H1 (cell line): ENCODE measurements at regions not wholly inside any gene's neighbourhood (a gene's known extent, or its start where the extent isn't known, plus 50 kb on each side); places are given as distances from the start of the nearest gene placed in this dataset.

Experiments used
- CTCF ChIA-PET: fragments of 300-600 bp; sonication (Branson Sonifier 250); formaldehyde crosslinking; loops from one replicate; lab custom pipeline; 2021; ENCODE audit not compliant: partially characterized antibody; lab: Charles Lee
- POLR2A ChIA-PET: fragments of 300-600 bp; sonication (Branson Sonifier 250); formaldehyde crosslinking; loops from one replicate; lab custom pipeline; 2021; ENCODE audit warnings: inconsistent platforms; ENCODE audit not compliant: partially characterized antibody; lab: Charles Lee
- DNase-seq, 2 experiments: peaks; one replicate each; pipeline versions ENCODE4 v3.0.0 to v3.0.0-alpha.2; 2010 to 2022; ENCODE audit warnings: low spot score in 2 of 2, low read depth in 1 of 2, mixed read lengths in 1 of 2
- FAIRE-seq: peaks from 2 replicates; lab custom pipeline; 2011; peaks lifted over from hg19 to GRCh38; lab: Jason Lieb, UNC
- H2AFZ ChIP-seq: 2 replicates; pipeline ENCODE4 v1.8.1; 2012; ENCODE audit warnings: low read length, inconsistent platforms
- H2AK5ac ChIP-seq: 2 replicates; pipeline ENCODE4 v1.6.1; 2013; ENCODE audit warnings: low read depth, low read length
- H2BK120ac ChIP-seq: replicated peaks from 2 replicates; pipeline ENCODE3; 2013; ENCODE audit warnings: low read depth, low read length, inconsistent platforms
- H2BK12ac ChIP-seq: 2 replicates; pipeline ENCODE4 v1.6.1; 2013; ENCODE audit warnings: low read depth, low read length
- H2BK15ac ChIP-seq: 2 replicates; pipeline ENCODE4 v1.6.1; 2013; ENCODE audit warnings: low read length
- H2BK20ac ChIP-seq: 2 replicates; pipeline ENCODE4 v1.6.1; 2013; ENCODE audit warnings: low read length
- H2BK5ac ChIP-seq: 2 replicates; pipeline ENCODE4 v1.6.1; 2013; ENCODE audit warnings: low read depth, low read length
- H3K14ac ChIP-seq: 2 replicates; pipeline ENCODE4 v1.6.1; 2013; ENCODE audit warnings: inconsistent platforms; ENCODE audit not compliant: insufficient read length
- H3K18ac ChIP-seq: 2 replicates; pipeline ENCODE4 v1.6.1; 2013; ENCODE audit warnings: low read length; ENCODE audit errors: extremely low read depth
- H3K23ac ChIP-seq: 2 replicates; pipeline ENCODE4 v1.6.1; 2013; ENCODE audit warnings: inconsistent platforms; ENCODE audit not compliant: insufficient read length
- H3K23me2 ChIP-seq: 2 replicates; pipeline ENCODE4 v1.6.1; 2013; ENCODE audit warnings: low read depth, low read length
- H3K27ac ChIP-seq: 2 replicates; pipeline ENCODE4 v1.6.1; 2011; ENCODE audit warnings: low read depth, low read length, inconsistent platforms
- H3K27me3 ChIP-seq, 4 experiments: replicated peaks in 1 of 4; 1 replicate in 1 of 4; 2 replicates in 3 of 4; pipeline versions ENCODE4 v1.6.1 to v1.8.1; 2011 to 2013; ENCODE audit warnings: low read length in 3 of 4, mild to moderate bottlenecking in 3 of 4, inconsistent platforms in 2 of 4, mixed read lengths in 2 of 4, moderate library complexity in 1 of 4; ENCODE audit not compliant: control insufficient read depth in 3 of 4, insufficient read depth in 3 of 4; ENCODE audit errors: extremely low read depth in 1 of 4
- H3K36me3 ChIP-seq, 4 experiments: 2 replicates each; pipeline versions ENCODE4 v1.6.1 to v1.8.1; 2011 to 2013; ENCODE audit warnings: mild to moderate bottlenecking in 4 of 4, low read length in 3 of 4, moderate library complexity in 2 of 4, control low read depth in 1 of 4, inconsistent platforms in 1 of 4; ENCODE audit not compliant: insufficient read depth in 4 of 4, control insufficient read depth in 2 of 4
- H3K4ac ChIP-seq: replicated peaks from 2 replicates; pipeline ENCODE3; 2013; ENCODE audit warnings: low read length, low read depth, mixed read lengths, inconsistent platforms; ENCODE audit not compliant: insufficient read length
- H3K4me1 ChIP-seq, 4 experiments: replicated peaks in 1 of 4; 1 replicate in 1 of 4; 2 replicates in 3 of 4; pipeline versions ENCODE4 v1.6.1 to v1.8.1; 2011 to 2013; ENCODE audit warnings: low read length in 3 of 4, inconsistent platforms in 2 of 4, mixed read lengths in 1 of 4; ENCODE audit not compliant: insufficient read depth in 4 of 4, control insufficient read depth in 3 of 4
- H3K4me2 ChIP-seq, 2 experiments: 2 replicates each; pipeline versions ENCODE4 v1.6.1 to v1.8.1; 2011 to 2013; ENCODE audit warnings: low read depth in 2 of 2, low read length in 2 of 2, control low read depth in 1 of 2, inconsistent platforms in 1 of 2, mild to moderate bottlenecking in 1 of 2; ENCODE audit not compliant: insufficient read depth in 1 of 2
- H3K4me3 ChIP-seq, 4 experiments: fragments of 200-600, 300-600 bp in 1 of 4; sonication (generic), shearing (Covaris generic), sonication (Bioruptor Twin) in 1 of 4; 2 replicates each; pipeline versions ENCODE4 v1.5.1 to v1.8.1; 2011 to 2016; ENCODE audit warnings: low read length in 4 of 4, low read depth in 3 of 4, control low read depth in 2 of 4, inconsistent platforms in 2 of 4, mild to moderate bottlenecking in 2 of 4, mixed read lengths in 1 of 4, moderate library complexity in 1 of 4; ENCODE audit not compliant: insufficient read depth in 2 of 4; ENCODE audit errors: extremely low read depth in 1 of 4
- H3K56ac ChIP-seq: replicated peaks from 2 replicates; pipeline ENCODE3; 2013; ENCODE audit warnings: low read depth, mild to moderate bottlenecking, mixed read lengths, low read length, inconsistent platforms; ENCODE audit not compliant: insufficient read length
- H3K79me1 ChIP-seq: 2 replicates; pipeline ENCODE4 v1.6.1; 2013; ENCODE audit warnings: low read depth, low read length, control low read depth
- H3K79me2 ChIP-seq, 2 experiments: 2 replicates each; pipeline versions ENCODE4 v1.6.1 to v1.8.1; 2012 to 2013; ENCODE audit warnings: low read length in 2 of 2, mild to moderate bottlenecking in 2 of 2, inconsistent platforms in 1 of 2; ENCODE audit not compliant: insufficient read depth in 2 of 2, control insufficient read depth in 1 of 2
- H3K9ac ChIP-seq, 4 experiments: replicated peaks in 1 of 4; 1 replicate in 1 of 4; 2 replicates in 3 of 4; pipeline versions ENCODE4 v1.6.1 to v1.8.1; 2011 to 2013; ENCODE audit warnings: low read depth in 3 of 4, low read length in 3 of 4, control low read depth in 2 of 4, mild to moderate bottlenecking in 2 of 4, moderate library complexity in 2 of 4, inconsistent platforms in 1 of 4; ENCODE audit errors: extremely low read depth in 1 of 4
- H3K9me3 ChIP-seq, 2 experiments: 2 replicates each; pipeline versions ENCODE4 v1.6.1 to v1.8.1; 2012 to 2013; ENCODE audit warnings: mild to moderate bottlenecking in 2 of 2, moderate library complexity in 2 of 2, control low read depth in 1 of 2, inconsistent platforms in 1 of 2, low read depth in 1 of 2, low read length in 1 of 2, mixed read lengths in 1 of 2; ENCODE audit not compliant: insufficient read depth in 2 of 2
- H4K20me1 ChIP-seq, 2 experiments: replicated peaks in 1 of 2; 2 replicates each; pipeline versions ENCODE3 to v1.8.1; 2011 to 2013; ENCODE audit warnings: inconsistent platforms in 2 of 2, low read length in 2 of 2, mild to moderate bottlenecking in 1 of 2; ENCODE audit not compliant: insufficient read depth in 2 of 2, control insufficient read depth in 1 of 2
- H4K5ac ChIP-seq: 2 replicates; pipeline ENCODE4 v1.6.1; 2013; ENCODE audit warnings: low read length, low read depth, mixed read lengths, inconsistent platforms; ENCODE audit not compliant: insufficient read length
- H4K8ac ChIP-seq: 2 replicates; pipeline ENCODE4 v1.8.0; 2013; ENCODE audit warnings: mild to moderate bottlenecking, moderate library complexity, low read length, inconsistent platforms; ENCODE audit not compliant: insufficient read depth; ENCODE audit errors: extremely low read depth
- H4K91ac ChIP-seq: replicated peaks from 2 replicates; pipeline ENCODE3; 2013; ENCODE audit warnings: low read length, mixed read lengths, inconsistent platforms; ENCODE audit not compliant: insufficient read length
- CBX5 ChIP-seq: fragments of 300-800, 300-1000 bp; sonication (generic); IDR thresholded peaks from 2 replicates; pipeline ENCODE4 v1.7.1; 2016; ENCODE audit warnings: antibody characterized with exemption, low read length, low read depth
- CTBP2 ChIP-seq: IDR thresholded peaks from 2 replicates; pipeline ENCODE4 v1.7.0; 2011; ENCODE audit warnings: borderline replicate concordance, mild to moderate bottlenecking, moderate library complexity, mixed read lengths, low read length; ENCODE audit not compliant: insufficient read depth, insufficient read length
- KDM4A ChIP-seq: IDR thresholded peaks from one replicate; pipeline ENCODE4 v1.7.1; 2012; ENCODE audit warnings: low read depth, mild to moderate bottlenecking, moderate library complexity, low read length, inconsistent platforms; ENCODE audit not compliant: severe bottlenecking
- RAD21 ChIP-seq, 2 experiments: IDR thresholded peaks in 1 of 2; conservative IDR thresholded peaks in 1 of 2; 2 replicates each; pipeline ENCODE4 v1.6.1; 2011; ENCODE audit warnings: low read depth in 2 of 2, low read length in 2 of 2, improper control_type of control experiment in 1 of 2, inconsistent platforms in 1 of 2, mild to moderate bottlenecking in 1 of 2, moderate library complexity in 1 of 2
- RNF2 ChIP-seq: fragments of 200-900, 300-1000 bp; sonication (generic); IDR thresholded peaks from 2 replicates; pipeline ENCODE4 v1.7.1; 2016; ENCODE audit warnings: borderline replicate concordance, low read depth, mild to moderate bottlenecking, antibody characterized with exemption, low read length; ENCODE audit not compliant: poor library complexity, severe bottlenecking; ENCODE audit errors: missing control alignments
- RXRA ChIP-seq: IDR thresholded peaks from 2 replicates; pipeline ENCODE4 v1.6.1; 2011; ENCODE audit warnings: low read depth, mild to moderate bottlenecking, low read length, moderate library complexity; ENCODE audit not compliant: insufficient read depth
- SIRT6 ChIP-seq: IDR thresholded peaks from one replicate; pipeline ENCODE4 v1.7.1; 2012; ENCODE audit warnings: low read length, inconsistent platforms
- SP2 ChIP-seq: IDR thresholded peaks from 2 replicates; pipeline ENCODE4 v1.6.1; 2012; ENCODE audit warnings: mild to moderate bottlenecking, low read length, inconsistent platforms
- ZNF274 ChIP-seq: IDR thresholded peaks from 2 replicates; pipeline ENCODE4 v1.7.0; 2012; ENCODE audit warnings: low read length, borderline replicate concordance; ENCODE audit errors: extremely low read depth
- WGBS, 2 experiments: shearing (Covaris generic) in 1 of 2; methylation state at CpG; one replicate each; pipeline versions ENCODE4 v1.1.6 to v1.1.7; 2013 to 2015; ENCODE audit warnings: low lambda C conversion rate in 2 of 2, mixed read lengths in 2 of 2, inconsistent platforms in 1 of 2, low coverage in 1 of 2, missing lambda C conversion rate in 1 of 2; ENCODE audit not compliant: insufficient replicate concordance in 2 of 2, insufficient coverage in 1 of 2, insufficient read length in 1 of 2; ENCODE audit errors: extremely low coverage in 1 of 2, missing lambda C conversion rate in 1 of 2; 5-methylcytosine and 5-hydroxymethylcytosine counted together
- TF ChIP-seq, protein P1 (sequence below), 3 experiments: IDR thresholded peaks; 1 replicate in 2 of 3; 2 replicates in 1 of 3; pipeline versions ENCODE4 v1.5.1 to v1.6.1; 2011; ENCODE audit warnings: low read length in 3 of 3, mild to moderate bottlenecking in 3 of 3, inconsistent platforms in 2 of 3, low read depth in 1 of 3, moderate library complexity in 1 of 3; ENCODE audit not compliant: insufficient read depth in 1 of 3; ENCODE audit errors: control extremely low read depth in 1 of 3

DNA sequence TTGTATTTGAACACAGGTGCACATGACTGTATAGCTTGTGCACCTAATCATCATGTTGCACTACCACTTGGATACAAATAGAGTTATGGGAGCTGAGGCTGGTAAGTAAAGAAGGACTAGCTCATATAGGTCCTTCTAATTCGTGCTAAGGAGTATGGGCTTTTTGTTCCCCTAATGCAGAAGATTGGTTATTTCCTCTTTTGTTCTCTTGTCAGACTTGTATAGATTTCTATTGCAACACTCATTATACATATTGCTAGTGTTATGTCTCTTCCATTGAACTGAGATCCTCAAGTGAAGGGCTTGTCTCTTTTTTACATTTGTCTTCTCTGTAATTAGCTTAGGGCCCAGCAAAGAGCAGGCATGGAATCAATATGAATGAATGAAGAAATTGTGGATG is 54.1 kb upstream of the ARHGAP20 start:
- ChIA-PET POLR2A (no interaction called here), CTCF (interaction anchor here (0.6 kb wide), 1 partner anchor 77 kb away, joined by 5 read pairs; no protein-coding TSS in a partner anchor)
- no peaks in the 10 kb centered on the region for H4K20me1 ChIP-seq
- H3K4me3 ChIP-seq = no peak overlapping the region
- 94% methylated on average over 1 of the region's 1 CpG; no CpG with 5 or more reads in 1 of the 2 experiments for WGBS, 2 experiments
- DNase-seq (no peak), FAIRE-seq (no peak)
- H3K79me1 ChIP-seq = no peaks in the 10 kb centered on the region
- H3K56ac ChIP-seq = no peak overlapping the region
- no peak overlapping the region for H3K23ac ChIP-seq
- no peak overlapping the region for H2AFZ ChIP-seq
- H2BK20ac ChIP-seq = no peak overlapping the region
- no peaks in the 10 kb centered on the region for H3K79me2 ChIP-seq
- H3K23me2 ChIP-seq = no peaks in the 10 kb centered on the region
- no peak overlapping the region for H2BK120ac ChIP-seq
- H2BK5ac ChIP-seq = no peak overlapping the region
- H3K9me3 ChIP-seq = no peaks in the 10 kb centered on the region
- H3K36me3 ChIP-seq = no peaks in the 10 kb centered on the region
- no peak overlapping the region for H3K4ac ChIP-seq
- peaks cover 0 to 1% (median 0%) of the 10 kb centered on the region in 4 experiments; a peak in 1 of 7 replicates for H3K27me3 ChIP-seq
- H3K27ac ChIP-seq = no peak overlapping the region
- no peak overlapping the region for H3K18ac ChIP-seq
- no peak overlapping the region for H3K14ac ChIP-seq
- peaks cover 0 to 7% (median 2%) of the 10 kb centered on the region in 4 experiments; a peak in 1 of 7 replicates for H3K4me1 ChIP-seq
- no peak overlapping the region for H2AK5ac ChIP-seq
- no peak overlapping the region for H2BK12ac ChIP-seq
- H2BK15ac ChIP-seq = no peak overlapping the region
- no peak overlapping the region for H4K5ac ChIP-seq
- no peak overlapping the region for H4K8ac ChIP-seq
- no peak for TF ChIP-seq ZNF274
- no peak for TF ChIP-seq CTBP2
- TF ChIP-seq SIRT6 = no peak
- TF ChIP-seq, protein P1, sequence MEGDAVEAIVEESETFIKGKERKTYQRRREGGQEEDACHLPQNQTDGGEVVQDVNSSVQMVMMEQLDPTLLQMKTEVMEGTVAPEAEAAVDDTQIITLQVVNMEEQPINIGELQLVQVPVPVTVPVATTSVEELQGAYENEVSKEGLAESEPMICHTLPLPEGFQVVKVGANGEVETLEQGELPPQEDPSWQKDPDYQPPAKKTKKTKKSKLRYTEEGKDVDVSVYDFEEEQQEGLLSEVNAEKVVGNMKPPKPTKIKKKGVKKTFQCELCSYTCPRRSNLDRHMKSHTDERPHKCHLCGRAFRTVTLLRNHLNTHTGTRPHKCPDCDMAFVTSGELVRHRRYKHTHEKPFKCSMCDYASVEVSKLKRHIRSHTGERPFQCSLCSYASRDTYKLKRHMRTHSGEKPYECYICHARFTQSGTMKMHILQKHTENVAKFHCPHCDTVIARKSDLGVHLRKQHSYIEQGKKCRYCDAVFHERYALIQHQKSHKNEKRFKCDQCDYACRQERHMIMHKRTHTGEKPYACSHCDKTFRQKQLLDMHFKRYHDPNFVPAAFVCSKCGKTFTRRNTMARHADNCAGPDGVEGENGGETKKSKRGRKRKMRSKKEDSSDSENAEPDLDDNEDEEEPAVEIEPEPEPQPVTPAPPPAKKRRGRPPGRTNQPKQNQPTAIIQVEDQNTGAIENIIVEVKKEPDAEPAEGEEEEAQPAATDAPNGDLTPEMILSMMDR (IDR thresholded peaks at IDR 0.05; ENCODE audit: control extremely low read depth in 1 of 3, insufficient read depth in 1 of 3, low read depth in 1 of 3, low read length in 3 of 3) = no peak
- no peak for TF ChIP-seq RAD21 (IDR thresholded peaks at IDR 0.05 in 1 of 2, conservative IDR thresholded peaks at IDR 0.05 in 1 of 2; ENCODE audit: low read depth in 2 of 2, low read length in 2 of 2)
- no peak for TF ChIP-seq RXRA
- TF ChIP-seq SP2 = no peak
- TF ChIP-seq CBX5 = no peak
- no peak for TF ChIP-seq RNF2
- TF ChIP-seq KDM4A = no peak
- H4K91ac ChIP-seq = no peak overlapping the region
- no peak overlapping the region for H3K4me2 ChIP-seq
- H3K9ac ChIP-seq = no peak overlapping the region
